ENCODE measurements at regions not wholly inside any gene's neighbourhood (a gene's known extent, or its start where the extent isn't known, plus 50 kb on each side); places are given as distances from the start of the nearest gene placed in this dataset.

DNA sequence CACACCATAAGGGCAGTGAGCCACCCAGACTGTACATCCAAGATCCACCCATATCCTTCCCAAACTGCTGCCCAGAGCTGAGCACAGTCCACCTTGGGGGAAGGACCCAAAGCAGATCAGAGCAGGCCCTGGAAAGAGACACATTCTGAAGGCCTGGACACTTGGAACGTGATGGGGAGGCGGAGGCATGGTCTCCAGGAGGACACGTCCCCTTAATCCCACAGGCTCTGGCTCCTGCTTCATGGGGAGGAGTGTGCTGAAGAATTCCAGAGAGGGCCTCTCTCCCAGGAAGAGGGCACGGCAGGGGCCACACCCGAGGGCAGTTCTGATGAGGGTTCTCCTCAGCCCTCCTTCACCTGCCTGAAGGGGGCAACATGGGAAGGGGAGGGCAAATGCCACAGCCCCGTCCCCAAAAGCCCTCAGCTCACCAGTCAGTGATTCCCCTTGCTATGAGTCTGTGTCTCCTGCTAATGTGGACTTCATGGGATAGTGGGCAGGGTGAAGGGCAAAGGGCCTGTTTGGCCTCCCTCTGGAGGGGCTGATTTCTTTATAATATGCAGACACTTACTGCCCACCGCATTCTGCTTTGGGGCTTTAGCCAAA is 276.8 kb downstream of the ENC1 start:
- TF ChIP-seq CTCF (IDR thresholded peaks at IDR 0.05; ENCODE audit: extremely low read depth in 1 of 2, insufficient read depth in 1 of 2, low read depth in 1 of 2, low read length in 2 of 2): no peak
- no peak for TF ChIP-seq EZH2 (IDR thresholded peaks at IDR 0.05; ENCODE audit: borderline replicate concordance, low read depth, low read length, severe bottlenecking)
- TF ChIP-seq, protein P1, sequence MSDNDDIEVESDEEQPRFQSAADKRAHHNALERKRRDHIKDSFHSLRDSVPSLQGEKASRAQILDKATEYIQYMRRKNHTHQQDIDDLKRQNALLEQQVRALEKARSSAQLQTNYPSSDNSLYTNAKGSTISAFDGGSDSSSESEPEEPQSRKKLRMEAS (IDR thresholded peaks at IDR 0.05; ENCODE audit: insufficient read depth, insufficient read length): no peak
- no peak for TF ChIP-seq JUN (IDR thresholded peaks at IDR 0.05; ENCODE audit: borderline replicate concordance, insufficient read depth, insufficient read length, low read depth)
- no peak for TF ChIP-seq GATA2 (IDR thresholded peaks at IDR 0.05; ENCODE audit: insufficient read depth, insufficient read length, low read depth, low read length)
- TF ChIP-seq MYC (IDR thresholded peaks at IDR 0.05; ENCODE audit: low read depth, low read length): no peak
- no peak for TF ChIP-seq POLR2A (IDR thresholded peaks at IDR 0.05; ENCODE audit: low read depth, low read length)

All from endothelial cell of umbilical vein (primary cell).